Endothelial cell of umbilical vein (primary cell): ENCODE measurements at regions not wholly inside any gene's neighbourhood (a gene's known extent, or its start where the extent isn't known, plus 50 kb on each side); places are given as distances from the start of the nearest gene placed in this dataset.
"Not testable (repeated sequence)": the region's sequence is repeated elsewhere in the genome, so short reads cannot be mapped to it uniquely, and the experiment has no call there.

Experiments used
- CTCF ChIP-seq, 2 donors: IDR thresholded peaks; 1 replicate in 1 of 2; 2 replicates in 1 of 2; pipeline ENCODE4 v1.5.1; 2011; ENCODE audit warnings: low read length in 2 of 2, mild to moderate bottlenecking in 2 of 2, moderate library complexity in 2 of 2, control low read depth in 1 of 2, inconsistent platforms in 1 of 2, low read depth in 1 of 2; ENCODE audit not compliant: insufficient read depth in 1 of 2; ENCODE audit errors: extremely low read depth in 1 of 2
- EZH2 ChIP-seq: IDR thresholded peaks from 2 replicates; pipeline ENCODE4 v1.6.1; 2012; ENCODE audit warnings: borderline replicate concordance, low read depth, mild to moderate bottlenecking, moderate library complexity, low read length, inconsistent platforms; ENCODE audit not compliant: severe bottlenecking
- FOS ChIP-seq: IDR thresholded peaks from 2 replicates; pipeline ENCODE4 v1.6.1; 2011; ENCODE audit warnings: mild to moderate bottlenecking, low read length, moderate library complexity, borderline replicate concordance; ENCODE audit not compliant: insufficient read depth
- GATA2 ChIP-seq: IDR thresholded peaks from 2 replicates; pipeline ENCODE4 v1.7.0; 2011; ENCODE audit warnings: low read depth, mild to moderate bottlenecking, moderate library complexity, mixed read lengths, low read length; ENCODE audit not compliant: insufficient read length, insufficient read depth
- JUN ChIP-seq: IDR thresholded peaks from 2 replicates; pipeline ENCODE4 v1.6.1; 2011; ENCODE audit warnings: borderline replicate concordance, low read depth; ENCODE audit not compliant: insufficient read length, insufficient read depth
- MAX ChIP-seq: IDR thresholded peaks from 2 replicates; pipeline ENCODE4 v1.6.1; 2011; ENCODE audit not compliant: insufficient read depth, insufficient read length
- MYC ChIP-seq: IDR thresholded peaks from one replicate; pipeline ENCODE4 v1.6.1; 2011; ENCODE audit warnings: mild to moderate bottlenecking, low read depth, low read length
- POLR2A ChIP-seq: IDR thresholded peaks from 2 replicates; pipeline ENCODE4 v1.6.1; 2012; ENCODE audit warnings: low read depth, mild to moderate bottlenecking, control low read depth, low read length
- POLR2AphosphoS5 ChIP-seq: IDR thresholded peaks from 2 replicates; pipeline ENCODE4 v1.6.1; 2012; ENCODE audit warnings: low read depth, mild to moderate bottlenecking, control low read depth, low read length, moderate library complexity; ENCODE audit not compliant: insufficient read depth

GRCh38 chr7:120191423-120191822, 81.6 kb upstream of the KCND2 start:
- TF ChIP-seq POLR2AphosphoS5; CTCF (IDR thresholded peaks at IDR 0.05; ENCODE audit: extremely low read depth in 1 of 2, insufficient read depth in 1 of 2, low read depth in 1 of 2, low read length in 2 of 2); MAX; MYC; EZH2; POLR2A; FOS; JUN; GATA2: not testable (repeated sequence)
